Loucy (cell line): ENCODE measurements at regions not wholly inside any gene's neighbourhood (a gene's known extent, or its start where the extent isn't known, plus 50 kb on each side); places are given as distances from the start of the nearest gene placed in this dataset.

Experiments used
- H2AFZ ChIP-seq: fragments of 200-600 bp; sonication (generic); 2 replicates; pipeline ENCODE4 v1.6.0; 2016; ENCODE audit warnings: antibody characterized with exemption, mild to moderate bottlenecking, low read length, moderate library complexity
- H3F3A ChIP-seq: fragments of 200-600 bp; 2 replicates; pipeline ENCODE4 v1.6.0; 2016; ENCODE audit warnings: antibody characterized with exemption, low read depth, mild to moderate bottlenecking
- H3K27me3 ChIP-seq: fragments of 200-600 bp; sonication (generic); 2 replicates; pipeline ENCODE4 v1.6.1; 2014; ENCODE audit warnings: low read length, mild to moderate bottlenecking; ENCODE audit not compliant: insufficient read depth, poor library complexity, severe bottlenecking
- H3K36me3 ChIP-seq: fragments of 200-600 bp; sonication (generic); 2 replicates; pipeline ENCODE4 v1.6.1; 2016; ENCODE audit warnings: low read length; ENCODE audit not compliant: insufficient read depth
- H3K4me1 ChIP-seq: fragments of 200-600 bp; sonication (generic); 2 replicates; pipeline ENCODE4 v1.5.1; 2014; ENCODE audit warnings: low read length, mild to moderate bottlenecking; ENCODE audit not compliant: insufficient read depth, poor library complexity, severe bottlenecking
- H3K4me2 ChIP-seq: fragments of 200-600 bp; sonication (generic); 2 replicates; pipeline ENCODE4 v1.6.0; 2014; ENCODE audit warnings: antibody characterized with exemption, low read length, low read depth, mild to moderate bottlenecking; ENCODE audit not compliant: poor library complexity, severe bottlenecking
- H3K4me3 ChIP-seq: fragments of 200-600 bp; sonication (generic); 2 replicates; pipeline ENCODE4 v1.5.1; 2014; ENCODE audit warnings: low read length, mild to moderate bottlenecking, mixed read lengths; ENCODE audit not compliant: poor library complexity, severe bottlenecking
- H3K79me2 ChIP-seq: fragments of 200-600 bp; sonication (generic); 2 replicates; pipeline ENCODE4 v1.6.1; 2014; ENCODE audit warnings: low read length; ENCODE audit not compliant: insufficient read depth
- H3K9ac ChIP-seq: fragments of 200-600 bp; sonication (generic); 2 replicates; pipeline ENCODE4 v1.6.0; 2014; ENCODE audit warnings: mild to moderate bottlenecking, low read depth, low read length, moderate library complexity; ENCODE audit not compliant: poor library complexity, severe bottlenecking
- H3K9me2 ChIP-seq: fragments of 200-600 bp; sonication (generic); replicated peaks from 2 replicates; pipeline ENCODE4 v1.6.1; 2016; ENCODE audit warnings: low read depth, low read length, mixed read lengths
- H3K9me3 ChIP-seq: fragments of 200-600 bp; sonication (generic); 2 replicates; pipeline ENCODE4 v1.6.1; 2014; ENCODE audit warnings: mild to moderate bottlenecking, antibody characterized with exemption, low read length, low read depth; ENCODE audit not compliant: insufficient read depth
- H4K20me1 ChIP-seq: fragments of 200-600 bp; sonication (generic); 2 replicates; pipeline ENCODE4 v1.6.0; 2014; ENCODE audit warnings: antibody characterized with exemption, low read length, mild to moderate bottlenecking; ENCODE audit not compliant: insufficient read depth, poor library complexity, severe bottlenecking
- CTCF ChIP-seq: fragments of 200-600 bp; sonication (generic); conservative IDR thresholded peaks from 2 replicates; pipeline ENCODE4 v1.5.1; 2014; ENCODE audit warnings: mild to moderate bottlenecking, antibody characterized with exemption, low read length
- EZH2phosphoT487 ChIP-seq: fragments of 200-600 bp; IDR thresholded peaks from 2 replicates; pipeline ENCODE4 v1.6.1; 2018; ENCODE audit warnings: antibody characterized with exemption, mild to moderate bottlenecking, moderate library complexity, borderline replicate concordance

GRCh38 chr6:156378853-156379252, 398.3 kb upstream of the ARID1B start:
- Histone ChIP-seq H3K4me3 (no peak overlapping the region), H3K4me2 (no peak overlapping the region), H3K27me3 (no peaks in the 10 kb centered on the region), H3K36me3 (no peaks in the 10 kb centered on the region), H2AFZ (no peak overlapping the region), H3K4me1 (no peaks in the 10 kb centered on the region), H3K9me3 (no peaks in the 10 kb centered on the region), H3K9me2 (no peaks in the 10 kb centered on the region), H3K9ac (no peak overlapping the region), H4K20me1 (no peaks in the 10 kb centered on the region), H3K79me2 (no peaks in the 10 kb centered on the region), H3F3A (no peaks in the 10 kb centered on the region)
- TF ChIP-seq EZH2phosphoT487 (no peak), CTCF (0 out of 2 replicates have a peak, but pooled peaks have one; percentile 11)

GRCh38 chr6:156376091-156376490, 401.1 kb upstream of the ARID1B start:
- no peaks in the 10 kb centered on the region for H3K79me2 ChIP-seq

GRCh38 chr6:156359912-156360311, 417.3 kb upstream of the ARID1B start:
- no peaks in the 10 kb centered on the region for H3K36me3 ChIP-seq
- H3K4me2 ChIP-seq, result no peak overlapping the region

More at GRCh38 chr6:156376091-156376490, 401.1 kb upstream of the ARID1B start:
- Histone ChIP-seq H3F3A (no peaks in the 10 kb centered on the region), H3K9me2 (no peaks in the 10 kb centered on the region), H2AFZ (no peak overlapping the region), H3K4me1 (no peaks in the 10 kb centered on the region), H4K20me1 (no peaks in the 10 kb centered on the region), H3K9me3 (no peaks in the 10 kb centered on the region), H3K4me2 (no peak overlapping the region), H3K36me3 (no peaks in the 10 kb centered on the region), H3K9ac (no peak overlapping the region), H3K27me3 (no peaks in the 10 kb centered on the region), H3K4me3 (no peak overlapping the region)
- no peak for TF ChIP-seq EZH2phosphoT487
- no peak for TF ChIP-seq CTCF

More at GRCh38 chr6:156359912-156360311, 417.3 kb upstream of the ARID1B start:
- H3K9me3 ChIP-seq, result no peaks in the 10 kb centered on the region
- TF ChIP-seq CTCF, result no peak
- no peak for TF ChIP-seq EZH2phosphoT487
- no peak overlapping the region for H3K4me3 ChIP-seq
- no peaks in the 10 kb centered on the region for H3K4me1 ChIP-seq
- no peaks in the 10 kb centered on the region for H3K79me2 ChIP-seq
- no peaks in the 10 kb centered on the region for H3K9me2 ChIP-seq
- H4K20me1 ChIP-seq, result no peaks in the 10 kb centered on the region
- no peak overlapping the region for H3K9ac ChIP-seq
- H3K27me3 ChIP-seq, result no peaks in the 10 kb centered on the region
- H2AFZ ChIP-seq, result no peak overlapping the region
- no peaks in the 10 kb centered on the region for H3F3A ChIP-seq
